ENCODE measurements at regions not wholly inside any gene's neighbourhood (a gene's known extent, or its start where the extent isn't known, plus 50 kb on each side); places are given as distances from the start of the nearest gene placed in this dataset.

- no peak for DNase-seq (ENCODE audit: unreplicated experiment)
- Mint-ChIP-seq H3K36me3 (ENCODE audit: insufficient read depth, unreplicated experiment) (no peaks in the 10 kb centered on the region), H3K9me3 (ENCODE audit: unreplicated experiment) (no peaks in the 10 kb centered on the region), H3K4me1 (ENCODE audit: insufficient read depth, unreplicated experiment) (no peaks in the 10 kb centered on the region), H3K27ac (ENCODE audit: low read depth, unreplicated experiment) (no peak overlapping the region), H3K4me3 (ENCODE audit: unreplicated experiment) (no peak overlapping the region), H3K27me3 (ENCODE audit: insufficient read depth, unreplicated experiment) (no peaks in the 10 kb centered on the region)
- CTCF ChIA-PET, result no interaction called here
- no peak for TF ChIP-seq CTCF (IDR thresholded peaks at IDR 0.05; ENCODE audit: unreplicated experiment)
- BruUV-seq (replicated peaks), result no TSS peak
- intact Hi-C loops (cut with micrococcal nuclease), result no loop called here
- POLR2A ChIA-PET, result no interaction called here
These were observed 106.0 kb upstream of the CCDC196 start for GRCh38 chr14:66380143-66380542.

- no peaks in the 10 kb centered on the region for H3K9me3 Mint-ChIP-seq (ENCODE audit: unreplicated experiment)
- H3K27me3 Mint-ChIP-seq (ENCODE audit: insufficient read depth, unreplicated experiment), result no peaks in the 10 kb centered on the region
- DNase-seq (ENCODE audit: unreplicated experiment), result no peak
These were observed 104.4 kb upstream of the CCDC196 start for GRCh38 chr14:66381755-66382154.

GRCh38 chr14:66383257-66383656, 102.9 kb upstream of the CCDC196 start:
- H3K27me3 Mint-ChIP-seq (ENCODE audit: insufficient read depth, unreplicated experiment), result no peaks in the 10 kb centered on the region
- POLR2A ChIA-PET, result interaction anchor here (0.6 kb wide), 1 partner anchor 28 kb away, joined by 3 read pairs; no protein-coding TSS in a partner anchor

More at GRCh38 chr14:66381755-66382154, 104.4 kb upstream of the CCDC196 start:
- no peak for TF ChIP-seq CTCF (IDR thresholded peaks at IDR 0.05; ENCODE audit: unreplicated experiment)
- no peak overlapping the region for H3K27ac Mint-ChIP-seq (ENCODE audit: low read depth, unreplicated experiment)
- ChIA-PET POLR2A (interaction anchor here (0.6 kb wide), 1 partner anchor 950 kb away, joined by 3 read pairs; no protein-coding TSS in a partner anchor), CTCF (interaction anchor here (0.5 to 1.2 kb wide), 2 partner anchors 22 to 600 kb away, joined by 3 to 10 read pairs; no protein-coding TSS in a partner anchor)
- no peaks in the 10 kb centered on the region for H3K36me3 Mint-ChIP-seq (ENCODE audit: insufficient read depth, unreplicated experiment)
- no TSS peak for BruUV-seq (replicated peaks)
- intact Hi-C loops (cut with micrococcal nuclease), result no loop called here
- H3K4me3 Mint-ChIP-seq (ENCODE audit: unreplicated experiment), result no peak overlapping the region
- no peaks in the 10 kb centered on the region for H3K4me1 Mint-ChIP-seq (ENCODE audit: insufficient read depth, unreplicated experiment)

GRCh38 chr14:66383771-66384170, 102.4 kb upstream of the CCDC196 start:
- POLR2A ChIA-PET, result interaction anchor here (0.6 kb wide), 1 partner anchor 27 kb away, joined by 3 read pairs; no protein-coding TSS in a partner anchor
- no peaks in the 10 kb centered on the region for H3K27me3 Mint-ChIP-seq (ENCODE audit: insufficient read depth, unreplicated experiment)
- BruUV-seq (replicated peaks), result no TSS peak
- no peak overlapping the region for H3K4me3 Mint-ChIP-seq (ENCODE audit: unreplicated experiment)
- CTCF ChIA-PET, result no interaction called here
- no peak overlapping the region for H3K27ac Mint-ChIP-seq (ENCODE audit: low read depth, unreplicated experiment)
- no peaks in the 10 kb centered on the region for H3K4me1 Mint-ChIP-seq (ENCODE audit: insufficient read depth, unreplicated experiment)
- TF ChIP-seq CTCF (IDR thresholded peaks at IDR 0.05; ENCODE audit: unreplicated experiment), result no peak
- H3K9me3 Mint-ChIP-seq (ENCODE audit: unreplicated experiment), result no peaks in the 10 kb centered on the region
- intact Hi-C loops (cut with micrococcal nuclease), result no loop called here
- H3K36me3 Mint-ChIP-seq (ENCODE audit: insufficient read depth, unreplicated experiment), result no peaks in the 10 kb centered on the region
- DNase-seq (ENCODE audit: unreplicated experiment), result no peak

More at GRCh38 chr14:66383257-66383656, 102.9 kb upstream of the CCDC196 start:
- H3K4me3 Mint-ChIP-seq (ENCODE audit: unreplicated experiment), result no peak overlapping the region
- no peaks in the 10 kb centered on the region for H3K4me1 Mint-ChIP-seq (ENCODE audit: insufficient read depth, unreplicated experiment)
- intact Hi-C loops (cut with micrococcal nuclease), result no loop called here
- no peak overlapping the region for H3K27ac Mint-ChIP-seq (ENCODE audit: low read depth, unreplicated experiment)
- CTCF ChIA-PET, result no interaction called here
- no peak for TF ChIP-seq CTCF (IDR thresholded peaks at IDR 0.05; ENCODE audit: unreplicated experiment)
- H3K36me3 Mint-ChIP-seq (ENCODE audit: insufficient read depth, unreplicated experiment), result no peaks in the 10 kb centered on the region
- no TSS peak for BruUV-seq (replicated peaks)
- no peaks in the 10 kb centered on the region for H3K9me3 Mint-ChIP-seq (ENCODE audit: unreplicated experiment)
- no peak for DNase-seq (ENCODE audit: unreplicated experiment)

Data from MCF 10A (cell line).